ENCODE measurements at regions not wholly inside any gene's neighbourhood (a gene's known extent, or its start where the extent isn't known, plus 50 kb on each side); places are given as distances from the start of the nearest gene placed in this dataset.
"Not testable (repeated sequence)": the region's sequence is repeated elsewhere in the genome, so short reads cannot be mapped to it uniquely, and the experiment has no call there.

DNA sequence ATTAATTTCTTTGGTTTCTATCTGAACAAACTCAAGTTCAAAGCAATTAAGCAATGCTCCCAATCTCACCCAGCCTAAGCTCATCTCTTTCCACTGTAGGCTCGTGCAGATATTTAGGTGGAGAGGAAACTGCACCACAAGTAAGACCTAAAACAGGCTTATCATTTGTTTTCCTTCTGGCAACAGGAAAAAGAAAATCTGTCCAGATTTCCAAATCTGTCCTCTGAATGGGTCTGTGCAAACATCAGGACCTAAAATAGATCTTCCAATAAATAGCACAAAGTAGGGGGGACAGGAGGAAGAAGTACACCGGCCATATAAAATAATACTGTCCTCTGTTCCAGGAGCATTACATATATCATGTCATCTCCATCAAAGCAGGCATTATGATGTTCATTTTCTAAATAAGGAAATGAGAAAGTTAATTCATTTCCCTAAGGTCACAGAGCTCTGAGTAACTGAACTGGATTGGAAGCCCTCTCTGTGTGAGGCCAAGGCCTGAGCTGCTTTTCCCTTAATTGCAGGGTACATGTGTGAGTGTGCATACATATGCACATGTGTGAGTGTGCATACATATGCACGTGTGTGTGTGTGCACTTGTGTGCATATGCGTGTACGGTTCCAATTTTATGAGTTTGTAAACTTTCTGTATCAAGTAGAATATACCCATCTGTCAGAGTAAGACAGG is 92.8 kb upstream of the PARD3 start:
- DNase-seq: peak; percentile 59

DNA sequence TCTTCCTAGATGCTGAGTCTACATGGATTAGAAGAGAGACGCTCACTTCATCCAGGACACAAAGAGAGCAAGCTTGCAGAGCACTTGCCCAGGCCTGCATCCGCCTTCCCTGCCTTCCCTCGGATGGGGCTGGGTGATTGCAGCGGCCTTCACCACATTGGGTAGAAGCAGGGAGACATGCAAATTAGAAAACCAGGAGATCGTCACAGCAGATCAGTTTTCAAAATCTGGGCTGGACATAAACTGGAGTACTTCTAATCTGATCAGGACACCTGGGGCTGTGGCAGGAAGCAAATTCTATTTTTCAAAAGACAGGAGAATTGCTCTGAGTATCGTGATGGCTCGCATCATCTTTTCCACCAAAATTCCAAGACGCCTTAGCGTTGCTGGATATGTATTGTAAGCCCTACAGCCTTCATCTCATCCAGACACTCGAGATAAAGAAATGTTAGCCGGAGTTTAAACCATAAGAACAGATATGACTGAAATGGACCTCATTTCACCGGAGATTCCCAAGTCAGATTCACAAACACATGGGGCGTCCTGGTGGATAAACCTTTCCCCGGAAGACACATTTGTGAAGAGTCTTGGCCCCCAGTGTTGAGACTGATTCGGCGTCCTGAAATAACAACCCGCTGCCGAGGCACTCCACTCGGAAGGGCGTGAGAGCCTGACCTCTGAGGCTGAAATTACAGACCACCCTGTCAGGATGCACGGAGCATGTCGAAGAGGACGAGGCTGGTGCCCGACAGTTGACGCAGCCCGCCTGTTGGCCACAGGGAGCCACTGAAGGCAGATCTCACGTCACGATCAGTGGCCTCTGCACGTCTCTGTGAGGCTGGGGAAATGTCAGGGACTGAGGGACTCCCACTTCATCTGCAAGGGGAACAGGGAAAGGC is 91.2 kb upstream of the PARD3 start:
- peak; percentile 40 for DNase-seq

DNA sequence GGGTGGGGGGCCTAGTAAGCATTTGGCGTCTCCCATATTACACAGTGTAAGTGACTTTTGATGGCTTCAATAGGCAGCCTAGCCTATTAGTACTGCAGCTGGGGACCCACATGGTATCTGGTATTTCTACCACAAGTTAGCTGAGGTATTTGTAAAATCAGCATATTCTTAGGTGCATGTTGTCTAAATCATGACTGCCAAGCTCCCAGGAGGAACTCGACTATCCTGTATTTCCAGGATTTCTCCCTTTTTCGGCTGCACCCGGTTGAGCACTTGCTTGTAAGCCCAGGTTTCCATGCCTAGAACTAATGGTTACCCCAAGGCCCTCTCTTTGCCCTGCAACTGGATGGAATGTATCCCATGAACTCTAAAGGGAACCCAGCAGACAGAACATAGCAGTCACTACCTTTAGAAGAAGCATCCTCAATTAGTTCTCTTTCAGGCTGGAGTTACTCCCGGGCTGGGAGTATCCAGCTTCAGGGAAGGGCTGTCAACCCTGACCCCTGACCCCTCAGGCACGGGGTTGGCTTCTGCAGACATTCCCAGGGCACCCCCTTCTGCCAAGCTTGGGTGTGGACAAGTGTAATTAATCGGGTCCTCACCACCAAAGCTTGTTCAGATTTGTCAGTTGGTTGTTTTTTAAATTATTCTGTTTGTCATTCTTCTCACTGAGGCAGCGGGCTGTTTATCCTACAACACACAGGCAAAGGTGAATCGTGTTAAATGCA is 90.3 kb upstream of the PARD3 start:
- no peak for DNase-seq

GRCh38 chr10:34904191-34904590 is 89.1 kb upstream of the PARD3 start:
- DNase-seq: no peak

DNA sequence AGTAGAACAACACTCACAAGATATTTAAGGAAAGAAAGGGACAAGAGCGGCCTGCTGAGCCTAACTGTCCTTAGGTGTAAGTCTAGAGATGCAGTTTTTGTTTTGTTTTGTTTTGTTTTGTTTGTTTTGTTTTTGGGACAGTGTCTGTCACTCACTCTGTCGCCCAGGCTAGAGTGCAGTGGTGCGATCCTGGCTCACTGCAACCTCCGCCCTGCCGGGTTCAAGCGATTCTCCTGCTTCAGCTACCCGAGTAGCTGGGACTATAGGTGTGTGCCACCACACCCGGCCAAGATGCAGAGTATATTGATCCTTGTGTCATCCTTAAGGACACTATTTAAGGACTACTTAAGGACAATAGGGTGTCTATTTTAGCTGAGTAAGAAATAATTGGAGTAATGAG is 84.1 kb upstream of the PARD3 start:
- no peak for DNase-seq

DNA sequence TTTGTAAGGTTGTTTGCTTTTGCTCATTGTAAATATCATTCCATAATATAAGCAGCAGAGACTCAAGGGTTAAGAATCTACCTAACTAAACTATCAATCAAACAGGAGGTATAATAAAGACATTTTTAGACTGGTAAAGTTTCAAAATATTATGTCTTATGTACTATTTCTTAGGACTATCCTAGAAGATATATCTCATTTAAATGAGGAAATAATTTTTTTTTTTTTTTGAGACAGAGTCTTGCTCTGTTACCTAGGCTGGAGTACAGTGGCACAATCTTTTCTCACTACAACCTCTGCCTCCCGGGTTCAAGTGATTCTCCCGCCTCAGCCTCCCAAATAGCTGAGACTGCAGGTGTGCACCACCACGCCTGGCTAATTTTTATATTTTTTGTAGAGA is 80.9 kb upstream of the PARD3 start:
- no peak for DNase-seq

DNA sequence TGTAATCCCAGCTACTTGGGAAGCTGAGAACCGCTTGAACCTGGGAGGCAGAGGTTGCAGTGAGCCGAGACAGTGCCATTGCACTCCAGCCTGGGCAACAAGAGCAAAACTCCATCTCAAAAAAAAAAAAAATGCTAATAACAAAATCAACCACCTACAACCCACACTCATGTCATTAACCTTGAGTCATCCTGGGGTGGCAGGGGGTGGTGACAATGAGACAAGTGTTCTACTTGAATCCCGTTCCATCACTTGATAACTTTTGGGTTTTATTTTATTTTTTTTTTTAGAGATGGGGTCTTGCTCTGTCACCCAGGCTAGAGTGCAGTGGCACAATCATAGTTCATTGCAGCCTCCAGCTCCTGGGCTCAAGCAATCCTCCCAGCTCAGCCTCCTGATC is 80.0 kb upstream of the PARD3 start:
- not testable (repeated sequence) for DNase-seq

DNA sequence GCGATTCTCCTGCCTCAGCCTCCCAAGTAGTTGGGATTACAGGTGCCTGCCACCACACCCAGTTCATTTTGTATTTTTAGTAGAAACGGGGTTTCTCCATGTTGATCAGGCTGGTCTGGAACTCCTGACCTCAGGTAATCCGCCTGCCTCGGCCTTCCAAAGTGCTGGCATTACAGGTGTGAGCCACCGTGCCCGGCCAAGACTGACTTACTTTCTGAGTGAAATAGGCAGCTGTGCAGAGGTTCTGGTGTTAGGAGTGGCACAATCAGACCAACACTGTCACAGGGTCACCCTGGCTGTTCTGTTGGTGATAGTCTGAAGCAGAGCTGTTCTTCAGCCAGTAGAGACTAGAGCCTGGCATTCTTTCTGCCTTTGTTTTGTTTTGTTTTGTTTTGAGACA is 77.4 kb upstream of the PARD3 start:
- DNase-seq: not testable (repeated sequence)

DNA sequence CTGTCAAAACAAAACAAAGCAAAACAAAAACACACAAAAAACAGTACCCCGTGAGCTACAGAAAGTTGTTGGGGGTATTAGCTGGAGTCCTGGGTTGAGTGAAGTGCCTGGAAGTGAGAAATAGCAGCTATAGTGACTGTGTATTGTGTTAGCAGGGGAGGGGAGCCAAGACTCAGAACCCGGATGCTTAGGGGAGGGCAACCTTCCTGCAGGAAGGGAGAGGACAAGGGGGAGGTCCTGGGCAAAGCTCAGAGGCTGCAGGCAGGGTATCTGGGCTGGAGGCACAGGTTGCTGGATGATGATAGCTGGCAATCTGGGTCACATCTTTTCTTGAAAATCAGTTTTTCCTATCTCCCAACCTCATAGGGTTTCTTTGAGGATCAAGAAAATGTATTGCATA is 75.8 kb upstream of the PARD3 start:
- DNase-seq: no peak

GRCh38 chr10:34889004-34889869 is 74.1 kb upstream of the PARD3 start:
- peak; percentile 64 for DNase-seq

DNA sequence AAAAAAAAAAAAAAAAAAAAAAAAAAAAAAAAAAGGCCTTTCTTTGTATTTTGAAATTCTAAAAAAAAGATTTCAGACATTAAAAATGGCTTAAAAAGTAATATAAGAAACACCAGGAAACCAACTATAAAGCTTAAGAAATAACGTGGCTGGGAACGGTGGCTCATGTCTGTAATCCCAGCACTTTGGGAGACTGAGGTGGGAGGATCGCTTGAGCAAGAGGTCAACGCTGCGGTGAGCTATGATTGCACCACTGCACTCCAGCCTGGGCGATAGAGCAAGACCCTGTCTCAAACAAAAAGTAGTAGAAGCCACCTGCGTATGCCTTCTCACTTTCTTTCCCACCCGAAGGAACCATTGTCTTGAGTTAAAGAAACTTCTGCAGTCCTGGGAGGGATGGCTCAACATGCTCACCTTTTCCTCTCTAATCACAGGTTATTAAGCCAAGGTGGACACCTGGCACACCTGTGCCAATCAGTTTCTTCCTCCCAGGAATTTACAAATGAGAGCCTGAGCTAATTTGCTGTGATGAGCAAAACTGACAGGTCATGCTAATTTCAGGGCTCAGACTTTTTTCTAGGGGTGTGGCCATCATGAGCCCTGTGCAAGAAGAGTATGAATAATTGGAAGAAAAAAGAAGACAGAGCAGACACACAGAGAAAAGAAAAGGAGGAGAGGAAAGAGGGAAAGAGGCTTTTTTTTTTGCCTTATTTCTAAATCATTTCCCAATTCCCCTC is 72.0 kb upstream of the PARD3 start:
- DNase-seq: no peak

GRCh38 chr10:34885898-34886297 is 70.8 kb upstream of the PARD3 start:
- no peak for DNase-seq

DNA sequence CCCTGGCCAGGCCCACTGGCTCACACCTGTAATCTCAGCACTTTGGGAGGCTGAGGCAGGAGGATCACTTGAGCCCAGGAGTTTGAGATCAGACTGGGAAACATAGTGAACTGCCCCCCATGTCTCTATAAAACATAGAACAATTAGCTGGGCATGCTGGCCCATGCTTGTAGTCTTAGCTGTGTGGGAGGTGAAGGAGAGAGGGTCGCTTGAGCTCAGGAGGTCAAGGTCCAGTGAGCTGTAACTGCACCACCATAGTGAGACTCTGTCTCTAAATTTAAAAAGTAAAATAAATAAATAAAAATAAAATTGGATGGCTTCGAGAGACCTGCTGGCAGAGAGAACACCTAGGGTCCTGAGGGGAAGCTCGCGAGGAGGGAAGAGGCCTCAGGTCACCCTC is 69.9 kb upstream of the PARD3 start:
- DNase-seq: no peak

- DNase-seq: no peak
Measured at GRCh38 chr10:34884272-34884952, 69.3 kb upstream of the PARD3 start.

DNA sequence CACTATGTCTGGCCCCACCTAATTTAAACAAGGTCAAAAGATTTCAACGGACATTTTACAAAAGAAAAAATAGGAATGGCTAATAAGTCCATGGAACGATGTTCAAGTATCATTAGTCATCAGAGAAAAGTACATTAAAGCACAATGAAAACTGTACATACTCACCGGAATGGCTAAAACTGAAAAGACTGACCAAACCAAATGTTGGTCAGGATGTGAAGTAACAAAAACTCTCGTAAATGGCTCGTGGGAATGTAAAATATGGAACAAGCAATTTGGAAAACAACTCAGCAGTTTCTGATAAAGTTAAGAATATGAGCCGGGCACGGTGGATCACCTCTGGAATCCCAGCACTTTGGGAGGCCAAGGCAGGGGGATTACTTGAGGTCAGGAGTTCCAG is 65.7 kb upstream of the PARD3 start:
- no peak for DNase-seq

DNA sequence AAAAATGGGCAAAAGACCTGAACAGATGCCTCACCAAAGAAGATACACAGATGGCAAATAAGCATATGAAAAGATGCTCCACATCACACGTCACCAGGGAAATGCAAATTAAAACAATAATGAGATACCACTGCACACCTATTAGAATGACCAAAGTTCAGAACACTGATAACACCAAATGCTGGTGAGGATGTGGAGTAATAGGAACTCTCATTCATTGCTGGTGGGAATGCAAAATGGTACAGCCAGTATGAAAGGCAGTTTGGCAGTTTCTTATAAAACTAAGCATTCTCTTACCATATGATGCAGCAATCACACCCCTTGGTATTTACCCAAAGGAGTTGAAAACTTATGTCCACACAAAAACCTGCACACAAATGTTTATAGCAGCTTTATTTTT is 63.6 kb upstream of the PARD3 start:
- DNase-seq: not testable (repeated sequence)

GRCh38 chr10:34875061-34875460 is 60.0 kb upstream of the PARD3 start:
- no peak for DNase-seq

GRCh38 chr10:34872820-34873219 is 57.7 kb upstream of the PARD3 start:
- DNase-seq: no peak

DNA sequence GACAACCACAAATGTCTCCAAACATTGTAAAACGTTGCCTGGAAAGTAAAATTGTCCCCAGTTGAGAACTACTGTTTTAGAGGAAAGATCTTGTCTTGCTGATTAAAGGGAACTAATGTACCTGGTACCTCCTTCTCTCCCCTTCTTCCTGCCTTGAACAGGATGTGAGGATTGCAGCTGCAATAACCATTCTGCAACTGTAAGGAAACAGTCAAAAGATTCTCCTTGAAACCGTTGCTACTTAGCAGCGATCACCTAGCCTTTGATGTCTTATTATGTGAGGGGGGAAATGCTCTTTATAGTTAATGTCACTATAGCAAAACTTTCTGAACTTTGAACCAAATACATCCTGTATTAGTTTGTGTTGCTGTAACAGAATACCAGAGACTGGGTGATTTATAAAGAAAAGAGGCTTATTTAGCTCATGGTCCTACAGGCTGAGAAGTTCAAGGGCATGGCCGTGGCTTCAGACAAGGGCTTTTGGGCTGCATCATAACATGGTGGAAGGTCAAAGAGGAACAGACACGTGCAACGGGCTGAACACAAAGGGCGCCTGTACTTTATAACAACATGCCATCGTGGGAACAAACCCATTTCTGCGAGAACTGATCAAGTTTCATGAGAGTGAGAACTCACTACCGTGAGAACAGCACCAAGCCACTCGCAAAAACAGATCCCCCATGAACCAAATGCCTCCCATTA is 54.2 kb upstream of the PARD3 start:
- DNase-seq: no peak

DNA sequence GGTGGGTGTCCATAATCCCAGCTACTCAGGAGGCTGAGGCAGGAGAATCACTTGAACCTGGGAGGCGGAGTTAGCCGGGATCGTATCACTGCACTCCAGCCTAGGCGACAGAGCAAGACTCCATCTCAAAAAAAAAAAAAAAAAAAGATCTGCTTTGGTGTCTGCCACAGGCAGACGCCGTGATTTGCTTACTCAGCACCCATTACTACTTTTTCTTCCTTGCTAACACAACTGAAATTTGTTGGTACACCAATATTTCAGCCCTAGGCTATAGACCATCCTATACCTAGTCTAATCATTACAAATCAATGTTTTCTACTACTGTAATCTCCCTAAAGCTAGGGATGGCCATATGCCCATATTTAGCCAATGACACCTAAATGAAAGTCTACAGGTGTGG is 53.5 kb upstream of the PARD3 start:
- DNase-seq: no peak

DNA sequence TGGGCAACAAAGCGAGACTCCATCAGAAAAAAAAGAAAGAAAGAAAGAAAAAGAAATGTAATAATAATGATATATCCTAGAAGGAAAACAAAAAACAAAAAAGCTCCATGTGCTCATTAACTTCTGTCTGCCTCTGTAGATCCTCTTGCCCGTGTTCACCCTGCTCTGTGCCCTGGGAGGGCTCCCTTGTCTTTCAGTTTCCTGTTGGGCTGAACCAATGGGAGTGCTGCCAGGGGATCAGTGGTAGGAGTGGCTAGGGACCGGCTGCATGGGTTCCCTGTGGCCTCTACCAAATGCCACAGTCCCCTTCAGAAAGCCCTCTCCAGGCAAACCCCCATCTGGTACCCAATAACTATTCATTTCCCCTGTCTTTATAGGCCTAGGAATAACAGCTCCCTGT is 51.8 kb upstream of the PARD3 start:
- no peak for DNase-seq
